ENCODE measurements at regions not wholly inside any gene's neighbourhood (a gene's known extent, or its start where the extent isn't known, plus 50 kb on each side); places are given as distances from the start of the nearest gene placed in this dataset.
"Not testable (repeated sequence)": the region's sequence is repeated elsewhere in the genome, so short reads cannot be mapped to it uniquely, and the experiment has no call there.

DNA sequence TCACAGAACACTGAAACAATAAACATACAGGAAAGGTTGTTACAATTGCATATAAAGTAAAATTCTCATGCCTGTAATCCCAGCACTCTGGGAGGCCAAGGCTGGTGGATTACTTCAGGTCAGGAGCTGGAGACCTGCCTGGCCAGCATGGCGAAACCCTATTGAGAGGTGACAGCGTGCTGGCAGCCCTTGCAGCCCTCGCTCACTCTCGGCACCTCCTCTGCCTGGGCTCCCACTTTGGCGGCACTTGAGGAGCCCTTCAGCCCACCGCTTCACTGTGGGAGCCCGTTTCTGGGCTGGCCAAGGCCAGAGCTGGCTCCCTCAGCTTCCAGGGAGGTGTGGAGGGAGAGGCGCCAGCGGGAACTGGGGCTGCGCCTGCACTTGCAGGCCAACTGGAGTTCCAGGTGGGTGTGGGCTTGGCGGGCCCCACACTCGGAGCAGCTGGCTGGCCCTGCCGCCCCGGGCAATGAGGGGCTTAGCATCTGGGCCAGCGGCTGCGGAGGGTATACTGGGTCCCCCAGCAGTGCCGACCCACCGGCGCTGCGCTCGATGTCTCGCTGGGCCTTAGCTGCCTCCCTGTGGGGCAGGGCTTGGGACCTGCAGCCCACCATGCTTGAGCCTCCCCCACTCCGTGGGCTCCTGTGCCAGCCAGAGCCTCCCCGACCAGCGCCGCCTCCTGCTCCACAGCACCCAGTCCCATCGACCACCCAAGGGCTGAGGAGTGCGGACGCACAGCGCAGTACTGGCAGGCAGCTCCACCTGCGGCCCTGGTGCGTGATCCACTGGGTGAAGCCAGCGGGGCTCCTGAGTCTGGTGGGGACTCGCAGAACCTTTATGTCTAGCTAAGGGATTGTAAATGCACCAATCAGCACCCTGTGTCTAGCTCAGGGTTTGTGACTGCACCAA is 51.5 kb upstream of the MBNL1 start:
- DNase-seq (ENCODE audit: low spot score) = not testable (repeated sequence)

DNA sequence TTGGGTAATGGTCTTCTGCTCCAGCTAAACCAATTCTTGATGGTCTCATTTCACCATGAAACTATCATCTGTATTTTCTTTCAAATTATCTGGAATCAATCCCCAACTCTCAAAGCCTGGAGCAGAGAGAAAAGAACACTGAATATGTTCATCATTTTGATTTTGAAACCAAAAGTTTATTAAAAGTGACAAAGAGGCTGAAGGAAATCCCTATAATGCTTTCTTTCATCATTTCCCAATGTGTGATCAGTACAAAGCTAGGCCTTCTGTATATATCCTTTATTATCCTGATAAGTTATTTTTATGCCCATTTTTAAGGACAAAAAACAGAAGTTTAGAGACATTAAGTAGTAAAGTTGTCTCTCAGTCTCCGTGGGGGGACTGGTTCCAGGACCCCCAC is 50.1 kb upstream of the MBNL1 start:
- DNase-seq (ENCODE audit: low spot score) = no peak
